K562 (cell line): ENCODE measurements at regions not wholly inside any gene's neighbourhood (a gene's known extent, or its start where the extent isn't known, plus 50 kb on each side); places are given as distances from the start of the nearest gene placed in this dataset.

ENCODE experiments used
- ATAC-seq: fragments of 200-7000 bp; cut with Tn5 transposase; 3 replicates; pipeline ENCODE4 v1.9.1; 2020; ENCODE audit warnings: moderate library complexity
- BruUV-seq: library from RNA; stranded (reverse); fragments of 400-500 nt; replicated peaks from 2 replicates; lab custom pipeline; 2021; lab: Mats Ljungman, UMichigan
- CTCF ChIA-PET: fragments of 300-600 bp; formaldehyde crosslinking; extraction: SDS; loops from one replicate; lab custom pipeline; 2021; ENCODE audit warnings: low intra/inter-chr PET ratio; lab: Yijun Ruan, JAX
- POLR2A ChIA-PET: fragments of 300-600, 350-650 bp; sonication (Branson Sonifier 250); formaldehyde crosslinking; extraction: SDS; loops from one replicate; lab custom pipeline; 2021; ENCODE audit warnings: antibody characterized with exemption, inconsistent platforms; lab: Yijun Ruan, JAX
- DNase-seq, 4 experiments: peaks; one replicate each; pipeline versions ENCODE4 v3.0.0 to v3.0.0-alpha.2; 2011 to 2018; ENCODE audit warnings: low spot score in 3 of 4, mixed read lengths in 3 of 4; ENCODE audit errors: extremely low read depth in 1 of 4
- FAIRE-seq: peaks from 2 replicates; lab custom pipeline; 2011; peaks lifted over from hg19 to GRCh38; lab: Jason Lieb, UNC
- H2AFZ ChIP-seq: 2 replicates; pipeline ENCODE4 v1.6.0; 2011; ENCODE audit warnings: low read depth, low read length, control low read depth, inconsistent platforms
- H3K27ac ChIP-seq: fragments of 200-600 bp; 3 replicates; pipeline ENCODE4 v1.8.0; 2011; ENCODE audit warnings: low read depth, mild to moderate bottlenecking, control low read depth, inconsistent platforms, low read length, moderate library complexity, mixed read lengths; ENCODE audit errors: extremely low read depth
- H3K27me3 ChIP-seq, 2 experiments: fragments of 300-600 bp in 1 of 2; 2 replicates in 1 of 2; 3 replicates in 1 of 2; pipeline versions ENCODE4 v1.6.0 to v1.8.0; 2011; ENCODE audit warnings: inconsistent platforms in 2 of 2, low read length in 2 of 2, mild to moderate bottlenecking in 1 of 2, mixed read lengths in 1 of 2, moderate library complexity in 1 of 2; ENCODE audit not compliant: control insufficient read depth in 2 of 2, insufficient read depth in 2 of 2
- H3K36me3 ChIP-seq: fragments of 300-600 bp; 3 replicates; pipeline ENCODE4 v1.8.0; 2011; ENCODE audit warnings: mild to moderate bottlenecking, low read length, inconsistent platforms; ENCODE audit not compliant: control insufficient read depth, insufficient read depth
- H3K4me1 ChIP-seq, 2 experiments: fragments of 200-600 bp in 1 of 2; replicated peaks in 1 of 2; 2 replicates in 1 of 2; 3 replicates in 1 of 2; pipeline versions ENCODE4 v1.5.1 to v1.8.0; 2011; ENCODE audit warnings: inconsistent platforms in 2 of 2, low read length in 2 of 2, mild to moderate bottlenecking in 1 of 2, mixed read lengths in 1 of 2, moderate library complexity in 1 of 2; ENCODE audit not compliant: control insufficient read depth in 2 of 2, insufficient read depth in 2 of 2
- H3K4me2 ChIP-seq: 2 replicates; pipeline ENCODE4 v1.6.1; 2011; ENCODE audit warnings: low read length, control low read depth, inconsistent platforms, mixed read lengths; ENCODE audit not compliant: insufficient read depth
- H3K4me3 ChIP-seq: fragments of 200-600 bp; sonication (generic), shearing (Covaris generic); 2 replicates; pipeline ENCODE4 v1.5.1; 2016; ENCODE audit warnings: control low read depth, inconsistent platforms
- H3K79me2 ChIP-seq: fragments of 200-600 bp; 3 replicates; pipeline ENCODE4 v1.8.0; 2011; ENCODE audit warnings: low read length, inconsistent platforms; ENCODE audit not compliant: control insufficient read depth, insufficient read depth
- H3K9ac ChIP-seq, 2 experiments: 2 replicates each; pipeline versions ENCODE4 v1.6.0 to v1.6.1; 2011; ENCODE audit warnings: low read depth in 2 of 2, low read length in 2 of 2, control low read depth in 1 of 2, inconsistent platforms in 1 of 2, mild to moderate bottlenecking in 1 of 2, mixed read lengths in 1 of 2; ENCODE audit not compliant: insufficient read depth in 1 of 2
- H3K9me1 ChIP-seq: one replicate; pipeline ENCODE4 v1.6.0; 2011; ENCODE audit warnings: inconsistent platforms, mild to moderate bottlenecking, low read length, moderate library complexity; ENCODE audit not compliant: control insufficient read depth, insufficient read depth
- H3K9me3 ChIP-seq: replicated peaks from 2 replicates; pipeline ENCODE4 v1.5.1; 2011; ENCODE audit warnings: low read depth, low read length, inconsistent platforms; ENCODE audit not compliant: control insufficient read depth, insufficient read depth
- H4K20me1 ChIP-seq: replicated peaks from 2 replicates; pipeline ENCODE4 v1.6.1; 2011; ENCODE audit warnings: low read length, inconsistent platforms, mixed read lengths; ENCODE audit not compliant: control insufficient read depth, insufficient read depth
- CBFA2T2 ChIP-seq: fragments of 450-650 bp; conservative IDR thresholded peaks from 2 replicates; pipeline ENCODE4 v1.6.1; 2017; ENCODE audit warnings: mild to moderate bottlenecking
- CEBPB ChIP-seq: fragments of 450-650 bp; IDR thresholded peaks from 2 replicates; pipeline ENCODE4 v1.6.1; 2016; ENCODE audit warnings: missing genetic modification characterization, missing compliant biosample characterization
- KHSRP ChIP-seq: fragments of 450-650 bp; IDR thresholded peaks from 2 replicates; pipeline ENCODE4 v1.6.1; 2017
- MAFK ChIP-seq: IDR thresholded peaks from 2 replicates; pipeline ENCODE4 v1.6.1; 2011; ENCODE audit warnings: low read length, improper control_type of control experiment
- POLR2H ChIP-seq: IDR thresholded peaks from 2 replicates; pipeline ENCODE4 v1.6.1; 2016; ENCODE audit warnings: missing genetic modification characterization, low read depth, mild to moderate bottlenecking, control low read depth, missing compliant biosample characterization, moderate library complexity
- TSC22D4 ChIP-seq: fragments of 450-650 bp; IDR thresholded peaks from 2 replicates; pipeline ENCODE4 v1.6.1; 2016; ENCODE audit warnings: missing genetic modification characterization, missing biosample characterization, control low read depth
- ZBTB7A ChIP-seq: IDR thresholded peaks from 2 replicates; pipeline ENCODE4 v1.6.1; 2011; ENCODE audit warnings: low read depth, mild to moderate bottlenecking, low read length, moderate library complexity, borderline replicate concordance; ENCODE audit not compliant: control insufficient read depth
- ZFP30 ChIP-seq: fragments of 250-450 bp; sonication (Bioruptor Pico); IDR thresholded peaks from 2 replicates; pipeline ENCODE4 v1.8.0; 2022; ENCODE audit warnings: moderate library complexity, mild to moderate bottlenecking, inconsistent platforms, borderline replicate concordance
- ZNF165 ChIP-seq: fragments of 250-450 bp; sonication (Bioruptor Pico); IDR thresholded peaks from 2 replicates; pipeline ENCODE4 v1.4.0; 2020; ENCODE audit warnings: borderline replicate concordance
- ZNF232 ChIP-seq: sonication (generic); formaldehyde crosslinking; IDR thresholded peaks from 2 replicates; pipeline ENCODE4 v1.8.0; 2022; ENCODE audit warnings: mild to moderate bottlenecking, missing genetic modification reagents
- ZNF445 ChIP-seq: fragments of 250-450 bp; sonication (Bioruptor Pico); IDR thresholded peaks from 2 replicates; pipeline ENCODE4 v1.4.0; 2020; ENCODE audit warnings: low read depth, mild to moderate bottlenecking, moderate library complexity
- ZNF699 ChIP-seq: fragments of 250-450 bp; sonication (Bioruptor Pico); IDR thresholded peaks from 2 replicates; pipeline ENCODE4 v1.8.0; 2021; ENCODE audit warnings: mild to moderate bottlenecking, moderate library complexity; ENCODE audit not compliant: insufficient replicate concordance
- WGBS: fragments of 100-300 bp; shearing (Covaris generic); methylation state at CpG from one replicate; pipeline ENCODE4 v1.1.6; 2016; ENCODE audit warnings: low coverage, mixed read lengths; ENCODE audit not compliant: insufficient coverage; ENCODE audit errors: missing lambda C conversion rate; 5-methylcytosine and 5-hydroxymethylcytosine counted together
- in situ Hi-C: fragments of 300-500 bp; cut with MboI; formaldehyde crosslinking; loops from 4 replicates; pipeline ENCODE4 v1.15.0; 2018; ENCODE audit warnings: inconsistent platforms, mixed read lengths
- intact Hi-C: fragments of 100-400 bp; cut with micrococcal nuclease; formaldehyde crosslinking; loops from 2 replicates; pipeline ENCODE4 v1.14.2; 2022
- TF ChIP-seq, protein P1 (sequence below): fragments of 150-350 bp; IDR thresholded peaks from 2 replicates; pipeline ENCODE4 v1.6.1; 2014; ENCODE audit warnings: low read depth, mild to moderate bottlenecking, low read length, borderline replicate concordance
- TF ChIP-seq, protein P2 (sequence below): fragments of 250-450 bp; sonication (Bioruptor Pico); IDR thresholded peaks from 2 replicates; pipeline ENCODE4 v1.4.0; 2020; ENCODE audit warnings: mild to moderate bottlenecking
- TF ChIP-seq, protein P3 (sequence below): IDR thresholded peaks from 2 replicates; pipeline ENCODE4 v1.6.1; 2011; ENCODE audit not compliant: insufficient read length; ENCODE audit errors: extremely low read depth
- TF ChIP-seq, protein P4 (sequence below): fragments of 450-650 bp; IDR thresholded peaks from 2 replicates; pipeline ENCODE4 v1.6.1; 2016

DNA sequence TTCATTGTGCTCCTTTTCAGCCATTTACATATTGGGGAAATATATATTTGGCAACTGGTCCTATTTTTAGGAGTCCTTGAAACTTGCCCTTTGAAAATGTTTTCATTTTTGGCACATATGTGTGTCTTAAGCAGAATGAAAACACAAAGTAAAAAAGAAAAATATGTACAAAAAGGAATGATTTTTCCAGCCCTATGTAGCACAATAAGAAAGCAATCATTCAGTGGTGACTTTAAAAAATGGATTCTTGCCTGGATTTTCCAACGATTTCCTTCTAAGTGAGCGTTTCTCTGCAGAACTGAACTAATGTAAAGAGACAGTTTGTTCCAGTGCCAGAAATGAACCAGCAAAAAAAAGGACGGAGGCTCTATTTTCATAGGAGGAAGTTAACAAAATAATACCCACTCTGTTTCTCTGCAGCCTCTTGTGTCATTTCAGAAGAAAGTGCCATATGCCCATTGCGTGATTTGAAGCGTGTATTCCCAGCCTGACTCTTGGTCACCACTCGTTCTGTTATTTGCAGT lies 340.1 kb downstream of the SETD4 start:
- H3K4me2 ChIP-seq = no peak overlapping the region
- H3K79me2 ChIP-seq = no peaks in the 10 kb centered on the region
- in situ Hi-C loops = no loop called here
- peaks cover 0 to 8% of the 10 kb centered on the region in 2 experiments; a peak in 1 of 5 replicates for H3K27me3 ChIP-seq
- TF ChIP-seq CEBPB (tag) (no peak), POLR2H (tag) (no peak), TSC22D4 (no peak), CBFA2T2 (no peak), ZBTB7A (no peak), ZNF699 (no peak), ZNF232 (CRISPR knock-in tag) (no peak), MAFK (no peak), ZFP30 (CRISPR knock-in tag) (no peak), ZNF165 (CRISPR knock-in tag) (no peak), KHSRP (no peak), ZNF445 (CRISPR knock-in tag) (no peak)
- TF ChIP-seq, protein P1, sequence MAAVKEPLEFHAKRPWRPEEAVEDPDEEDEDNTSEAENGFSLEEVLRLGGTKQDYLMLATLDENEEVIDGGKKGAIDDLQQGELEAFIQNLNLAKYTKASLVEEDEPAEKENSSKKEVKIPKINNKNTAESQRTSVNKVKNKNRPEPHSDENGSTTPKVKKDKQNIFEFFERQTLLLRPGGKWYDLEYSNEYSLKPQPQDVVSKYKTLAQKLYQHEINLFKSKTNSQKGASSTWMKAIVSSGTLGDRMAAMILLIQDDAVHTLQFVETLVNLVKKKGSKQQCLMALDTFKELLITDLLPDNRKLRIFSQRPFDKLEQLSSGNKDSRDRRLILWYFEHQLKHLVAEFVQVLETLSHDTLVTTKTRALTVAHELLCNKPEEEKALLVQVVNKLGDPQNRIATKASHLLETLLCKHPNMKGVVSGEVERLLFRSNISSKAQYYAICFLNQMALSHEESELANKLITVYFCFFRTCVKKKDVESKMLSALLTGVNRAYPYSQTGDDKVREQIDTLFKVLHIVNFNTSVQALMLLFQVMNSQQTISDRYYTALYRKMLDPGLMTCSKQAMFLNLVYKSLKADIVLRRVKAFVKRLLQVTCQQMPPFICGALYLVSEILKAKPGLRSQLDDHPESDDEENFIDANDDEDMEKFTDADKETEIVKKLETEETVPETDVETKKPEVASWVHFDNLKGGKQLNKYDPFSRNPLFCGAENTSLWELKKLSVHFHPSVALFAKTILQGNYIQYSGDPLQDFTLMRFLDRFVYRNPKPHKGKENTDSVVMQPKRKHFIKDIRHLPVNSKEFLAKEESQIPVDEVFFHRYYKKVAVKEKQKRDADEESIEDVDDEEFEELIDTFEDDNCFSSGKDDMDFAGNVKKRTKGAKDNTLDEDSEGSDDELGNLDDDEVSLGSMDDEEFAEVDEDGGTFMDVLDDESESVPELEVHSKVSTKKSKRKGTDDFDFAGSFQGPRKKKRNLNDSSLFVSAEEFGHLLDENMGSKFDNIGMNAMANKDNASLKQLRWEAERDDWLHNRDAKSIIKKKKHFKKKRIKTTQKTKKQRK = no peak
- TF ChIP-seq, protein P2, sequence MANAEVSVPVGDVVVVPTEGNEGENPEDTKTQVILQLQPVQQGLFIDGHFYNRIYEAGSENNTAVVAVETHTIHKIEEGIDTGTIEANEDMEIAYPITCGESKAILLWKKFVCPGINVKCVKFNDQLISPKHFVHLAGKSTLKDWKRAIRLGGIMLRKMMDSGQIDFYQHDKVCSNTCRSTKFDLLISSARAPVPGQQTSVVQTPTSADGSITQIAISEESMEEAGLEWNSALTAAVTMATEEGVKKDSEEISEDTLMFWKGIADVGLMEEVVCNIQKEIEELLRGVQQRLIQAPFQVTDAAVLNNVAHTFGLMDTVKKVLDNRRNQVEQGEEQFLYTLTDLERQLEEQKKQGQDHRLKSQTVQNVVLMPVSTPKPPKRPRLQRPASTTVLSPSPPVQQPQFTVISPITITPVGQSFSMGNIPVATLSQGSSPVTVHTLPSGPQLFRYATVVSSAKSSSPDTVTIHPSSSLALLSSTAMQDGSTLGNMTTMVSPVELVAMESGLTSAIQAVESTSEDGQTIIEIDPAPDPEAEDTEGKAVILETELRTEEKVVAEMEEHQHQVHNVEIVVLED (CRISPR knock-in tag) = no peak
- TF ChIP-seq, protein P3, sequence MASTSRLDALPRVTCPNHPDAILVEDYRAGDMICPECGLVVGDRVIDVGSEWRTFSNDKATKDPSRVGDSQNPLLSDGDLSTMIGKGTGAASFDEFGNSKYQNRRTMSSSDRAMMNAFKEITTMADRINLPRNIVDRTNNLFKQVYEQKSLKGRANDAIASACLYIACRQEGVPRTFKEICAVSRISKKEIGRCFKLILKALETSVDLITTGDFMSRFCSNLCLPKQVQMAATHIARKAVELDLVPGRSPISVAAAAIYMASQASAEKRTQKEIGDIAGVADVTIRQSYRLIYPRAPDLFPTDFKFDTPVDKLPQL = no peak
- TF ChIP-seq, protein P4, sequence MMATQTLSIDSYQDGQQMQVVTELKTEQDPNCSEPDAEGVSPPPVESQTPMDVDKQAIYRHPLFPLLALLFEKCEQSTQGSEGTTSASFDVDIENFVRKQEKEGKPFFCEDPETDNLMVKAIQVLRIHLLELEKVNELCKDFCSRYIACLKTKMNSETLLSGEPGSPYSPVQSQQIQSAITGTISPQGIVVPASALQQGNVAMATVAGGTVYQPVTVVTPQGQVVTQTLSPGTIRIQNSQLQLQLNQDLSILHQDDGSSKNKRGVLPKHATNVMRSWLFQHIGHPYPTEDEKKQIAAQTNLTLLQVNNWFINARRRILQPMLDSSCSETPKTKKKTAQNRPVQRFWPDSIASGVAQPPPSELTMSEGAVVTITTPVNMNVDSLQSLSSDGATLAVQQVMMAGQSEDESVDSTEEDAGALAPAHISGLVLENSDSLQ = no peak
- TF ChIP-seq, all 486 proteins: peak for 0
- WGBS = 0% methylated on average over 6 of the region's 6 CpGs
- Histone ChIP-seq H4K20me1 (no peaks in the 10 kb centered on the region), H3K4me1 (no peaks in the 10 kb centered on the region), H3K27ac (no peak overlapping the region), H3K4me3 (no peak overlapping the region), H3K9me1 (no peaks in the 10 kb centered on the region), H3K9me3 (no peaks in the 10 kb centered on the region), H3K36me3 (no peaks in the 10 kb centered on the region), H2AFZ (no peak overlapping the region), H3K9ac (no peak overlapping the region)
- DNase-seq = no peak
- ATAC-seq = no peak
- intact Hi-C loops = no loop called here
- no peak for FAIRE-seq
- no TSS peak for BruUV-seq
- CTCF ChIA-PET = no interaction called here
- POLR2A ChIA-PET = no interaction called here
